GM12874 (cell line): ENCODE measurements at regions not wholly inside any gene's neighbourhood (a gene's known extent, or its start where the extent isn't known, plus 50 kb on each side); places are given as distances from the start of the nearest gene placed in this dataset.

Source experiments
- TF ChIP-seq, protein P1 (sequence below): IDR thresholded peaks from 2 replicates; pipeline ENCODE4 v1.5.1; 2011; ENCODE audit warnings: low read depth, mild to moderate bottlenecking, control low read depth, low read length, moderate library complexity; ENCODE audit not compliant: insufficient read depth

DNA sequence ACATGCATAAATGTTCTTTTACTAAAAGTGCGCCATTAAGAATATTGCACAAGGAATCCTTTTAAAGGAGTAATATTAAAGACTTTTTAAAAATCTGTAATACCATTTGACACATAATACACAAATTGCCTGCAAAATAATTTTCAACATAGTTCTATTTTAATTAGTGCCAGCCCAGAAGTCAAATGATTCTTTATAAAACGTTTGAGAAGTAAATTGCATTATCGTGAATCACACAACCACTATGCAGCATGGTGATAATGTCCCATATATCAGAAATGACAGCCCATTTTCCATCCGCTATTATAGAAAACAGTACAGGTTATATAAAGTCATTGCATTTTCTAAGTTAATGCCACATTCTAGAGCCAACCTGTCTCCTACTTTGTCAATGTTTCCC lies 324.0 kb downstream of the IPMK start:
- TF ChIP-seq, protein P1, sequence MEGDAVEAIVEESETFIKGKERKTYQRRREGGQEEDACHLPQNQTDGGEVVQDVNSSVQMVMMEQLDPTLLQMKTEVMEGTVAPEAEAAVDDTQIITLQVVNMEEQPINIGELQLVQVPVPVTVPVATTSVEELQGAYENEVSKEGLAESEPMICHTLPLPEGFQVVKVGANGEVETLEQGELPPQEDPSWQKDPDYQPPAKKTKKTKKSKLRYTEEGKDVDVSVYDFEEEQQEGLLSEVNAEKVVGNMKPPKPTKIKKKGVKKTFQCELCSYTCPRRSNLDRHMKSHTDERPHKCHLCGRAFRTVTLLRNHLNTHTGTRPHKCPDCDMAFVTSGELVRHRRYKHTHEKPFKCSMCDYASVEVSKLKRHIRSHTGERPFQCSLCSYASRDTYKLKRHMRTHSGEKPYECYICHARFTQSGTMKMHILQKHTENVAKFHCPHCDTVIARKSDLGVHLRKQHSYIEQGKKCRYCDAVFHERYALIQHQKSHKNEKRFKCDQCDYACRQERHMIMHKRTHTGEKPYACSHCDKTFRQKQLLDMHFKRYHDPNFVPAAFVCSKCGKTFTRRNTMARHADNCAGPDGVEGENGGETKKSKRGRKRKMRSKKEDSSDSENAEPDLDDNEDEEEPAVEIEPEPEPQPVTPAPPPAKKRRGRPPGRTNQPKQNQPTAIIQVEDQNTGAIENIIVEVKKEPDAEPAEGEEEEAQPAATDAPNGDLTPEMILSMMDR: no peak

DNA sequence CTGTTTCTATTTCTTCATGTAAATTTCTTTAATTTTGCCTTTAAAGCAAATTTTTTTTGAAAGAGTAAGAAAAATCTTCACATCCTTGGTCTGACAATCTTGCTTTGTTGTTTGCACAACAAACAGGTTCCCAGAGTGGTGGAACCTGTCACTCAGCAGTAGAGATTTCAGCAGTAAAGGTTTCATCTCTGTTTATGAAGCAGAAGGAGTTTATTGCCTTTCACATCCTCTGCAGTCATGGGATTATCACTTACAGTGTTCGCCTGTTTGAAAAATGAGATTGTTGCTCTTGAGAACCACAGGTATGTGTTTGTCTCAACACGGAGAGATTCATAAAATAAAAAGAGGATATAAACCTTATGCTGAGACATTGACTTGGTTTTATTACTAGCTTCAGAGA lies 342.6 kb downstream of the IPMK start:
- TF ChIP-seq, protein P1: no peak

- TF ChIP-seq, protein P1: no peak
Measured at GRCh38 chr10:57921140-57921539, 346.6 kb downstream of the IPMK start.

- TF ChIP-seq, protein P1: no peak
Measured at GRCh38 chr10:57919864-57920263, 347.8 kb downstream of the IPMK start.

- TF ChIP-seq, protein P1: no peak
Measured at GRCh38 chr10:57917019-57917418, 350.7 kb downstream of the IPMK start.

GRCh38 chr10:57905861-57906260 lies 361.8 kb downstream of the IPMK start:
- TF ChIP-seq, protein P1: no peak

DNA sequence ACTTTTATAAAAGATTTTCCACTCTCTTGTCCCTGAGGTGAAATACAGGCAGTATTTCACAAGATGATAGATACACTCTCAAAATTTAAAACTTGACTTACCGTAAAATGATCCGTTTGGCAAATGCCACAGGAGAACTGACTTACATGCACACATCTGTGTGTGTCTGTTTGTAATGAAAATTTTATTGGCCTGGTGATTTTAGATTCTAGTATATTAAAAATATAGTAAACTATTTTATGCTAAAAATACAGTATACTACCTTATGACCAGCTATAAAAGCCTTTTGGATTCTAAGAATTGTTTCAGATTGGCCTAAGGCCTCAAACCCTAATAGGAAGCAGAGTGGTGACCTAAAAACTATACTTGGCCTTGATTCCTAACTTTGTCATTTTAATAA lies 362.7 kb downstream of the IPMK start:
- TF ChIP-seq, protein P1: no peak

GRCh38 chr10:57898231-57898630 lies 369.5 kb downstream of the IPMK start:
- TF ChIP-seq, protein P1: no peak
